CD8-positive, alpha-beta memory T cell (primary cell): ENCODE measurements at regions not wholly inside any gene's neighbourhood (a gene's known extent, or its start where the extent isn't known, plus 50 kb on each side); places are given as distances from the start of the nearest gene placed in this dataset.

Source experiments
- CTCF ChIA-PET: fragments of 350-600 bp; sonication (Branson Sonifier 250); formaldehyde crosslinking; loops from one replicate; lab custom pipeline; 2021; ENCODE audit warnings: antibody characterized with exemption; lab: Charles Lee
- POLR2A ChIA-PET: fragments of 350-600 bp; sonication (Branson Sonifier 250); formaldehyde crosslinking; loops from one replicate; lab custom pipeline; 2021; ENCODE audit warnings: antibody characterized with exemption; lab: Charles Lee
- DNase-seq, 5 donors: peaks; one replicate each; pipeline versions ENCODE4 v3.0.0 to v3.0.0-alpha.2; 2020 to 2022; ENCODE audit warnings: mixed read lengths in 1 of 5
- H3K27ac ChIP-seq: one replicate; pipeline ENCODE4 v1.7.0; 2013; ENCODE audit warnings: low read depth, mild to moderate bottlenecking, low read length, moderate library complexity
- H3K27me3 ChIP-seq: 2 replicates; pipeline ENCODE4 v1.7.0; 2013; ENCODE audit warnings: low read length, mild to moderate bottlenecking; ENCODE audit not compliant: insufficient read depth, poor library complexity, severe bottlenecking
- H3K36me3 ChIP-seq: 2 replicates; pipeline ENCODE4 v1.7.0; 2013; ENCODE audit warnings: mild to moderate bottlenecking, low read length, moderate library complexity; ENCODE audit not compliant: insufficient read depth
- H3K4me1 ChIP-seq: 2 replicates; pipeline ENCODE4 v1.7.0; 2013; ENCODE audit warnings: mild to moderate bottlenecking, low read length, moderate library complexity; ENCODE audit not compliant: insufficient read depth
- H3K4me3 ChIP-seq: 2 replicates; pipeline ENCODE4 v1.7.0; 2013; ENCODE audit warnings: mild to moderate bottlenecking, low read length
- H3K9me3 ChIP-seq: 2 replicates; pipeline ENCODE4 v1.7.0; 2013; ENCODE audit warnings: mild to moderate bottlenecking, low read length
- H3K27ac Mint-ChIP-seq, 8 donors: one replicate each; pipeline ENCODE4 v1.8.0; 2020 to 2021; ENCODE audit warnings: mixed read lengths in 8 of 8, mild to moderate bottlenecking in 6 of 8, inconsistent platforms in 3 of 8, moderate library complexity in 3 of 8
- H3K27me3 Mint-ChIP-seq, 2 donors: one replicate each; pipeline ENCODE4 v1.8.0; 2020 to 2021; ENCODE audit warnings: mixed read lengths in 2 of 2, mild to moderate bottlenecking in 1 of 2, moderate library complexity in 1 of 2
- H3K36me3 Mint-ChIP-seq, 3 donors: one replicate each; pipeline ENCODE4 v1.8.0; 2020 to 2021; ENCODE audit warnings: mixed read lengths in 3 of 3, inconsistent platforms in 1 of 3, mild to moderate bottlenecking in 1 of 3
- H3K4me1 Mint-ChIP-seq, 3 donors: one replicate each; pipeline ENCODE4 v1.8.0; 2020 to 2021; ENCODE audit warnings: mixed read lengths in 3 of 3, inconsistent platforms in 1 of 3, mild to moderate bottlenecking in 1 of 3
- H3K4me3 Mint-ChIP-seq, 7 donors: one replicate each; pipeline ENCODE4 v1.8.0; 2020 to 2021; ENCODE audit warnings: mixed read lengths in 7 of 7, mild to moderate bottlenecking in 6 of 7, moderate library complexity in 4 of 7, inconsistent platforms in 2 of 7
- H3K9me3 Mint-ChIP-seq, 5 donors: one replicate each; pipeline ENCODE4 v1.8.0; 2020 to 2022; ENCODE audit warnings: mixed read lengths in 5 of 5, mild to moderate bottlenecking in 3 of 5, moderate library complexity in 2 of 5, inconsistent platforms in 1 of 5

GRCh38 chr11:70954471-70954870 is 297.9 kb downstream of the SHANK2 start:
- DNase-seq = no peak
- Histone ChIP-seq H3K4me3 (no peak overlapping the region), H3K27me3 (no peaks in the 10 kb centered on the region), H3K9me3 (no peaks in the 10 kb centered on the region), H3K27ac (no peak overlapping the region), H3K36me3 (no peaks in the 10 kb centered on the region), H3K4me1 (no peaks in the 10 kb centered on the region)
- peaks cover 0 to 8% (median 2%) of the 10 kb centered on the region in 5 donors for H3K9me3 Mint-ChIP-seq
- no peak overlapping the region for H3K27ac Mint-ChIP-seq
- H3K4me1 Mint-ChIP-seq = no peaks in the 10 kb centered on the region
- no peaks in the 10 kb centered on the region for H3K36me3 Mint-ChIP-seq
- H3K4me3 Mint-ChIP-seq = no peak overlapping the region
- ChIA-PET CTCF (no interaction called here), POLR2A (no interaction called here)
- peaks cover 0 to 1% of the 10 kb centered on the region in 2 donors for H3K27me3 Mint-ChIP-seq
